Nephron (organoid): ENCODE measurements at regions not wholly inside any gene's neighbourhood (a gene's known extent, or its start where the extent isn't known, plus 50 kb on each side); places are given as distances from the start of the nearest gene placed in this dataset.
A peak's percentile ranks its signal among the peaks of the same experiment; 100 is the strongest.

Experiments used
- H3K27ac Mint-ChIP-seq, 3 experiments: 2 replicates each; pipeline ENCODE4 v1.8.0; 2020; ENCODE audit warnings: mixed read lengths in 3 of 3, mild to moderate bottlenecking in 2 of 3, moderate library complexity in 1 of 3
- H3K27me3 Mint-ChIP-seq: 2 replicates; pipeline ENCODE4 v1.8.0; 2021; ENCODE audit warnings: low read depth, mild to moderate bottlenecking, moderate library complexity, mixed read lengths
- H3K36me3 Mint-ChIP-seq: 2 replicates; pipeline ENCODE4 v1.8.0; 2020; ENCODE audit warnings: low read depth, mixed read lengths
- H3K4me1 Mint-ChIP-seq: 2 replicates; pipeline ENCODE4 v1.8.0; 2020; ENCODE audit warnings: mixed read lengths
- H3K4me3 Mint-ChIP-seq, 3 experiments: 2 replicates each; pipeline ENCODE4 v1.8.0; 2020; ENCODE audit warnings: mild to moderate bottlenecking in 3 of 3, mixed read lengths in 3 of 3, moderate library complexity in 2 of 3
- H3K9me3 Mint-ChIP-seq: 2 replicates; pipeline ENCODE4 v1.8.0; 2020; ENCODE audit warnings: mixed read lengths
- CTCF ChIP-seq, 3 experiments: fragments of 200-600 bp; sonication (generic); IDR thresholded peaks; one replicate each; pipeline ENCODE4 v1.5.0; 2021; ENCODE audit warnings: antibody characterized with exemption in 3 of 3; ENCODE audit not compliant: unreplicated experiment in 3 of 3

GRCh38 chr7:12107381-12107780 lies 103.7 kb upstream of the TMEM106B start:
- Mint-ChIP-seq H3K4me1 (peaks cover 22% of the 10 kb centered on the region), H3K27ac (peak overlapping the region; percentile 69 to 88 (median 85)), H3K4me3 (no peak overlapping the region), H3K27me3 (no peaks in the 10 kb centered on the region), H3K36me3 (no peaks in the 10 kb centered on the region), H3K9me3 (no peaks in the 10 kb centered on the region)
- no peak for TF ChIP-seq CTCF (IDR thresholded peaks at IDR 0.05; ENCODE audit: unreplicated experiment in 3 of 3)

GRCh38 chr7:12107841-12108254 lies 103.2 kb upstream of the TMEM106B start:
- Mint-ChIP-seq H3K27me3 (no peaks in the 10 kb centered on the region), H3K4me1 (peaks cover 22% of the 10 kb centered on the region), H3K36me3 (no peaks in the 10 kb centered on the region), H3K4me3 (no peak overlapping the region), H3K9me3 (no peaks in the 10 kb centered on the region), H3K27ac (peak overlapping the region; percentile 69 to 88 (median 85))
- TF ChIP-seq CTCF (IDR thresholded peaks at IDR 0.05; ENCODE audit: unreplicated experiment in 3 of 3) = no peak

DNA sequence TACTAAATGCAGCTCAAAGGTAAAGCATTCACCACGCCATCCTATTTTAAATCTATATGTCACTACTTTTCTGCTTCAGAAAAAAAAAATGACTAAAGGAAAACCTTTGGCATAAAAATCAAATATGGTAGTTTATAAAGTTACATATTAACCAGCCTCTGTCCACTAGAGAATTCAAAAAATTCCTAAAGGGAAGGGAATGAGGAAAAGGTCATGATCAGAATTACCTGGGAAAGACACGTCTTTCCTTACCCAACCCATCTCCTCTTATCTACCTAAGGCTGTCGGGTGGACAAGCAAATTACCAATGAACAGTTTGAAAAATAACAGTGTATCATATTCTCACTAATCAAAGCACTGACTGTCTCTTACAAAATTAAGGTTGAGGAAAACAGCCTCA lies 100.7 kb upstream of the TMEM106B start:
- Mint-ChIP-seq H3K27me3 (no peaks in the 10 kb centered on the region), H3K27ac (peak overlapping the region in 2 of 3 experiments; percentile 37 to 45), H3K4me1 (peaks cover 15% of the 10 kb centered on the region), H3K4me3 (no peak overlapping the region), H3K36me3 (no peaks in the 10 kb centered on the region), H3K9me3 (no peaks in the 10 kb centered on the region)
- TF ChIP-seq CTCF (IDR thresholded peaks at IDR 0.05; ENCODE audit: unreplicated experiment in 3 of 3) = no peak

DNA sequence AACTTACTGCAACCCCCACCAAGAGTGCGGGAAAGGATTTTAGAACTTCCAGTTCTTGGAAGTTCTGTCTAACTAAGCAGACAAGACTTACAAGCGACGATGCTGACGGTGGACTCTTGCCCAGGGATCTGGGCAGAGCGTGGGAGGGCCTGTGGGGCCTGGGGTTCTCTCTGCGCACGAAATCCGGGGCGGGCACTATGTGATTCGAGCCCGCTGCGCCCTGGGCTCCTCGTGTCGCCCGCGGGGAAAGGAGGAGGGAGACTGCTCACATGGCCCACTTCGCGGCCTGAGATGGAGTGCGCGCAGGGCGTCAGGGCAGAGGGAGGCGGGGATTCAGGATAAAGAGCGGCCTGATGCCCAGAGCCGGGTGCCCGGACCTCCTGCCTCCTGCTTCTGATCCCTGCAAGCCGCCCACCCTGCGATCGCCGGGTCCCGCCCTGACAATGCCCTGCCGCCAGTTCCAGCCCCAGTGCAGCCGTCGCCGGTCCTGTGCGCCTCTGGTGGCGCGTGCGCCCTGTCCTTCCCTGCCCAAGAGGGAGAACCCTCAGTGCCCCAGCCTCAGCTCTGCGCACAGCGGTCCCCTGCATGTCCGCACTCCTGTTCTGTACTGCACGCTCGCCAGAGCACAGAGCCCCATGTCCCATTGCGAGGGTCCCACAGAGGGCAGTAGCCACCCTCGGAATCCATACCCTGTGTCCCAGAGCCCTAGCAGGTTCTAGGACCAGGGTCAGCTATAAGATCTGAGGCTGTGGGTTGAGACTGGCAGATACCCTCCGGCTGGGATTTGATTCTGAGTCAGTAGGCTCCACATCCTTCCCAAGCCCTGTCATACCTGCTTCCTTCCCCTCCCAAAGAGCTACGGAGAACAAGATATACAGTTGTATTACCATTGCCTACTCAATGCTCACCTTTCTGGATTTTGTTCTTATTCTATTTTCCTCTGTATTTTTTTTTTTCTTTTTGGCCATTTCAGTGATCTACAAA lies 99.4 kb upstream of the TMEM106B start:
- peak overlapping the region; percentile 21 to 55 (median 49) for H3K4me3 Mint-ChIP-seq
- no peaks in the 10 kb centered on the region for H3K27me3 Mint-ChIP-seq
- H3K36me3 Mint-ChIP-seq = no peaks in the 10 kb centered on the region
- H3K9me3 Mint-ChIP-seq = no peaks in the 10 kb centered on the region
- TF ChIP-seq CTCF (IDR thresholded peaks at IDR 0.05; ENCODE audit: unreplicated experiment in 3 of 3) = no peak
- H3K4me1 Mint-ChIP-seq = peaks cover 15% of the 10 kb centered on the region
- H3K27ac Mint-ChIP-seq = peak overlapping the region in 1 of 3 experiments; percentile 45

DNA sequence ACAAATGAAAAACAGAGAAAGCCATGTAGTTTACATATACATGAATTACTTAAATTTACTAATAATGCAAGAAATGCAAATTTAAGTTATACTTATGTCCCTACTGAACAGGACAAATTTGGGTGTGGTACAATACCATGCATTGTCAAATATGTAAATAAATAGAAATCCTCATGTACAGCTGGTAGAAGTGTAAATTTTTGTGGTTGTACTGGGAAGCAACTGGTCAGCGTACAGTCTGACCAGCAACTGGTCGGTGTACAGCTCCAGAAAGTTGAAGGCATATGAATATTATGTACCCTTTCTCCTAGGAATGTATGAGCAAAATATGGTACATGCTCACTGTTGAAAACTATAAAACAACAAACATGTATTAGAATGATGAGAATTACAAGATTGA lies 93.9 kb upstream of the TMEM106B start:
- H3K4me1 Mint-ChIP-seq = no peaks in the 10 kb centered on the region
- no peak overlapping the region for H3K4me3 Mint-ChIP-seq
- no peaks in the 10 kb centered on the region for H3K27me3 Mint-ChIP-seq
- no peak for TF ChIP-seq CTCF (IDR thresholded peaks at IDR 0.05; ENCODE audit: unreplicated experiment in 3 of 3)
- no peak overlapping the region for H3K27ac Mint-ChIP-seq
- H3K9me3 Mint-ChIP-seq = no peaks in the 10 kb centered on the region
- H3K36me3 Mint-ChIP-seq = no peaks in the 10 kb centered on the region
